HG02870 (cell line): ENCODE measurements at regions not wholly inside any gene's neighbourhood (a gene's known extent, or its start where the extent isn't known, plus 50 kb on each side); places are given as distances from the start of the nearest gene placed in this dataset.
A peak's percentile ranks its signal among the peaks of the same experiment; 100 is the strongest.

Experiments
- ATAC-seq: cut with Tn5 transposase; IDR thresholded peaks from one replicate; pipeline ENCODE4 v1.9.1; 2021; ENCODE audit warnings: mild to moderate bottlenecking, moderate library complexity; ENCODE audit not compliant: unreplicated experiment

GRCh38 chr10:113356794-113357680, 195.8 kb upstream of the HABP2 start:
- ATAC-seq: no peak

- no peak for ATAC-seq
Observed at GRCh38 chr10:113357681-113358300, 195.1 kb upstream of the HABP2 start.

GRCh38 chr10:113359655-113360054, 193.2 kb upstream of the HABP2 start:
- no peak for ATAC-seq

GRCh38 chr10:113360870-113361269, 192.0 kb upstream of the HABP2 start:
- no peak for ATAC-seq

GRCh38 chr10:113362645-113363091, 190.2 kb upstream of the HABP2 start:
- ATAC-seq: no peak

GRCh38 chr10:113364227-113364626, 188.6 kb upstream of the HABP2 start:
- no peak for ATAC-seq

- no peak for ATAC-seq
Observed at GRCh38 chr10:113368666-113369364, 184.0 kb upstream of the HABP2 start.

GRCh38 chr10:113369365-113369694, 183.5 kb upstream of the HABP2 start:
- ATAC-seq: no peak

GRCh38 chr10:113376428-113376827, 176.4 kb upstream of the HABP2 start:
- no peak for ATAC-seq

GRCh38 chr10:113379091-113379490, 173.8 kb upstream of the HABP2 start:
- no peak for ATAC-seq

GRCh38 chr10:113381416-113381815, 171.4 kb upstream of the HABP2 start:
- ATAC-seq: no peak

- no peak for ATAC-seq
Observed at GRCh38 chr10:113381981-113382509, 170.8 kb upstream of the HABP2 start.

GRCh38 chr10:113382691-113383090, 170.2 kb upstream of the HABP2 start:
- ATAC-seq: no peak

- no peak for ATAC-seq
Observed at GRCh38 chr10:113384181-113384580, 168.7 kb upstream of the HABP2 start.

GRCh38 chr10:113385021-113385999, 167.5 kb upstream of the HABP2 start:
- ATAC-seq: peak; percentile 82

- no peak for ATAC-seq
Observed at GRCh38 chr10:113386005-113386404, 166.8 kb upstream of the HABP2 start.

GRCh38 chr10:113389969-113390368, 162.9 kb upstream of the HABP2 start:
- ATAC-seq: no peak

- no peak for ATAC-seq
Observed at GRCh38 chr10:113390896-113391295, 162.0 kb upstream of the HABP2 start.

- ATAC-seq: no peak
Observed at GRCh38 chr10:113397047-113397446, 155.8 kb upstream of the HABP2 start.

GRCh38 chr10:113399065-113399464, 153.8 kb upstream of the HABP2 start:
- no peak for ATAC-seq
